SK-N-SH treated with all-trans-retinoic acid at 6 μM for 48 hours (cell line): ENCODE measurements at regions not wholly inside any gene's neighbourhood (a gene's known extent, or its start where the extent isn't known, plus 50 kb on each side); places are given as distances from the start of the nearest gene placed in this dataset.

Experiments
- ATAC-seq: fragments of 200-7000 bp; cut with Tn5 transposase; 3 replicates; pipeline ENCODE4 v1.9.1; 2020; ENCODE audit warnings: mild to moderate bottlenecking, moderate library complexity
- ARNTL ChIP-seq: fragments of 450-650 bp; formaldehyde crosslinking; IDR thresholded peaks from 2 replicates; pipeline ENCODE4 v1.5.0; 2020; ENCODE audit warnings: low read depth, mild to moderate bottlenecking, moderate library complexity, borderline replicate concordance
- BACH2 ChIP-seq: fragments of 250-450 bp; sonication (Bioruptor Pico); IDR thresholded peaks from 2 replicates; pipeline ENCODE4 v1.9.0; 2021; ENCODE audit warnings: mild to moderate bottlenecking, borderline replicate concordance
- ESRRG ChIP-seq: fragments of 250-450 bp; sonication (Bioruptor Pico); IDR thresholded peaks from 2 replicates; pipeline ENCODE4 v1.6.1; 2021; ENCODE audit warnings: mild to moderate bottlenecking
- GLIS3 ChIP-seq: fragments of 250-450 bp; sonication (Bioruptor Pico); IDR thresholded peaks from 2 replicates; pipeline ENCODE4 v1.5.0; 2020; ENCODE audit warnings: mild to moderate bottlenecking, moderate library complexity
- OSR1 ChIP-seq: fragments of 250-450 bp; sonication (Bioruptor Pico); IDR thresholded peaks from 2 replicates; pipeline ENCODE4 v1.8.0; 2022; ENCODE audit warnings: moderate library complexity, mild to moderate bottlenecking, inconsistent platforms
- POU6F1 ChIP-seq: fragments of 250-450 bp; sonication (Bioruptor Pico); IDR thresholded peaks from 2 replicates; pipeline ENCODE4 v1.8.0; 2021; ENCODE audit warnings: low read depth, mild to moderate bottlenecking, moderate library complexity, borderline replicate concordance
- RARB ChIP-seq: fragments of 250-450 bp; sonication (Bioruptor Pico); IDR thresholded peaks from 2 replicates; pipeline ENCODE4 v1.8.0; 2021; ENCODE audit warnings: mild to moderate bottlenecking, moderate library complexity
- SNAI2 ChIP-seq: fragments of 250-450 bp; sonication (Bioruptor Pico); IDR thresholded peaks from 2 replicates; pipeline ENCODE4 v1.5.0; 2020; ENCODE audit warnings: mild to moderate bottlenecking, moderate library complexity
- TCF4 ChIP-seq: fragments of 250-450 bp; sonication (Bioruptor Pico); IDR thresholded peaks from 2 replicates; pipeline ENCODE4 v1.8.0; 2021; ENCODE audit warnings: mild to moderate bottlenecking, moderate library complexity, borderline replicate concordance
- TOX ChIP-seq: fragments of 250-450 bp; sonication (Bioruptor Pico); IDR thresholded peaks from 2 replicates; pipeline ENCODE4 v1.8.0; 2021; ENCODE audit warnings: mild to moderate bottlenecking, moderate library complexity, borderline replicate concordance
- ZC3H10 ChIP-seq: fragments of 250-450 bp; sonication (Bioruptor Pico); IDR thresholded peaks from 2 replicates; pipeline ENCODE4 v1.5.1; 2021; ENCODE audit warnings: mild to moderate bottlenecking, moderate library complexity
- ZFP3 ChIP-seq: fragments of 250-450 bp; sonication (Bioruptor Pico); IDR thresholded peaks from 2 replicates; pipeline ENCODE4 v1.5.0; 2020; ENCODE audit warnings: mild to moderate bottlenecking, moderate library complexity
- ZFP30 ChIP-seq: fragments of 450-650 bp; formaldehyde crosslinking; IDR thresholded peaks from 2 replicates; pipeline ENCODE4 v1.5.0; 2022; ENCODE audit warnings: mild to moderate bottlenecking, moderate library complexity
- ZNF565 ChIP-seq: fragments of 450-650 bp; formaldehyde crosslinking; conservative IDR thresholded peaks from 2 replicates; pipeline ENCODE4 v1.5.0; 2020; ENCODE audit warnings: low read depth, mild to moderate bottlenecking, moderate library complexity
- ZNF8 ChIP-seq: fragments of 450-650 bp; formaldehyde crosslinking; IDR thresholded peaks from 2 replicates; pipeline ENCODE4 v1.5.0; 2020; ENCODE audit warnings: mild to moderate bottlenecking, moderate library complexity
- TF ChIP-seq, protein P1 (sequence below): fragments of 250-450 bp; sonication (Bioruptor Pico); IDR thresholded peaks from 2 replicates; pipeline ENCODE4 v1.5.1; 2021; ENCODE audit warnings: mild to moderate bottlenecking, moderate library complexity
- TF ChIP-seq, protein P2 (sequence below): fragments of 250-450 bp; sonication (Bioruptor Pico); IDR thresholded peaks from 2 replicates; pipeline ENCODE4 v1.8.0; 2020; ENCODE audit warnings: mild to moderate bottlenecking, moderate library complexity, borderline replicate concordance
- TF ChIP-seq, protein P3 (sequence below): fragments of 250-450 bp; sonication (Bioruptor Pico); IDR thresholded peaks from 2 replicates; pipeline ENCODE4 v1.5.0; 2020; ENCODE audit warnings: mild to moderate bottlenecking, moderate library complexity

GRCh38 chr7:21221130-21221529, 206.8 kb upstream of the SP4 start:
- TF ChIP-seq OSR1: no peak
- TF ChIP-seq, protein P1, sequence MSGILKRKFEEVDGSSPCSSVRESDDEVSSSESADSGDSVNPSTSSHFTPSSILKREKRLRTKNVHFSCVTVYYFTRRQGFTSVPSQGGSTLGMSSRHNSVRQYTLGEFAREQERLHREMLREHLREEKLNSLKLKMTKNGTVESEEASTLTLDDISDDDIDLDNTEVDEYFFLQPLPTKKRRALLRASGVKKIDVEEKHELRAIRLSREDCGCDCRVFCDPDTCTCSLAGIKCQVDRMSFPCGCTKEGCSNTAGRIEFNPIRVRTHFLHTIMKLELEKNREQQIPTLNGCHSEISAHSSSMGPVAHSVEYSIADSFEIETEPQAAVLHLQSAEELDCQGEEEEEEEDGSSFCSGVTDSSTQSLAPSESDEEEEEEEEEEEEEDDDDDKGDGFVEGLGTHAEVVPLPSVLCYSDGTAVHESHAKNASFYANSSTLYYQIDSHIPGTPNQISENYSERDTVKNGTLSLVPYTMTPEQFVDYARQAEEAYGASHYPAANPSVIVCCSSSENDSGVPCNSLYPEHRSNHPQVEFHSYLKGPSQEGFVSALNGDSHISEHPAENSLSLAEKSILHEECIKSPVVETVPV (CRISPR knock-in tag): no peak
- TF ChIP-seq ZFP3 (CRISPR knock-in tag): no peak
- TF ChIP-seq POU6F1: no peak
- no peak for TF ChIP-seq RARB
- TF ChIP-seq ESRRG (CRISPR knock-in tag): no peak
- no peak for ATAC-seq

DNA sequence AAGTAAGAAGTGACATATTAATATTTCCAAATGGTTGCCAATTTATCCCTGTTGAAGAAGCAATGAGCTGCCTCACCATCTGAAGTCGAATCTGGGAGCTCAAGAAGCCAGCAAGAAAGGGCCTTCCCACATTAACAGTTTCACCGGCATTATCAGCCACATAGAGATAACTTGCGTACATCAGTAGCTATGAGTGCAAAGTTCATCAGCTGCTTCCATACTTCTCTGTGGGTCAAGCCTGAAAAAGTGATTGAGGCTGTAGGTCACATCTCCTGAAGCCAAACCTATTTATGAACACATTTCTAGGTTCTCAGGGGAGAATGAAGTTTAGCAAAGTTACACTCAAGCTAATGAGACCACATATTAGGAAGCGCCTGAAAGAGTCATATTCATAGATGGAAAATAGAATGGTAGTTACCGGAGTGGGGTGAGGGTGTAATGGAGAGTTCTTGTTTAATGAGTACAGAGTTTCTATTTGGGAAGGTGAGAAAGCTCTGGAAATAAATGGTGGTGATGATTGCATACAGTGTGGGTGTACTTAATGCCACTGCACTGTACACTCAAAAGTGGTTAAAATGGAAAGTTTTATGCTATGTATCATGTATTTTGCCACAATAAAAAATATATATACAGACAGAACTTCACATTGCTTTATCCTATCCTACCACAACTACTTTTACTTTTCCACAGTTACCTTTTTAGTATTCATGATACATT, 189.3 kb upstream of the SP4 start:
- ATAC-seq: no peak
- TF ChIP-seq, protein P2, sequence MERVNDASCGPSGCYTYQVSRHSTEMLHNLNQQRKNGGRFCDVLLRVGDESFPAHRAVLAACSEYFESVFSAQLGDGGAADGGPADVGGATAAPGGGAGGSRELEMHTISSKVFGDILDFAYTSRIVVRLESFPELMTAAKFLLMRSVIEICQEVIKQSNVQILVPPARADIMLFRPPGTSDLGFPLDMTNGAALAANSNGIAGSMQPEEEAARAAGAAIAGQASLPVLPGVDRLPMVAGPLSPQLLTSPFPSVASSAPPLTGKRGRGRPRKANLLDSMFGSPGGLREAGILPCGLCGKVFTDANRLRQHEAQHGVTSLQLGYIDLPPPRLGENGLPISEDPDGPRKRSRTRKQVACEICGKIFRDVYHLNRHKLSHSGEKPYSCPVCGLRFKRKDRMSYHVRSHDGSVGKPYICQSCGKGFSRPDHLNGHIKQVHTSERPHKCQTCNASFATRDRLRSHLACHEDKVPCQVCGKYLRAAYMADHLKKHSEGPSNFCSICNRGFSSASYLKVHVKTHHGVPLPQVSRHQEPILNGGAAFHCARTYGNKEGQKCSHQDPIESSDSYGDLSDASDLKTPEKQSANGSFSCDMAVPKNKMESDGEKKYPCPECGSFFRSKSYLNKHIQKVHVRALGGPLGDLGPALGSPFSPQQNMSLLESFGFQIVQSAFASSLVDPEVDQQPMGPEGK (CRISPR knock-in tag): no peak
- no peak for TF ChIP-seq ZFP3 (CRISPR knock-in tag)
- TF ChIP-seq TCF4 (CRISPR knock-in tag): no peak
- TF ChIP-seq ARNTL (CRISPR knock-in tag): no peak
- TF ChIP-seq GLIS3 (CRISPR knock-in tag): no peak
- TF ChIP-seq ZC3H10 (CRISPR knock-in tag): no peak
- no peak for TF ChIP-seq ZNF565 (CRISPR knock-in tag)
- TF ChIP-seq, protein P3, sequence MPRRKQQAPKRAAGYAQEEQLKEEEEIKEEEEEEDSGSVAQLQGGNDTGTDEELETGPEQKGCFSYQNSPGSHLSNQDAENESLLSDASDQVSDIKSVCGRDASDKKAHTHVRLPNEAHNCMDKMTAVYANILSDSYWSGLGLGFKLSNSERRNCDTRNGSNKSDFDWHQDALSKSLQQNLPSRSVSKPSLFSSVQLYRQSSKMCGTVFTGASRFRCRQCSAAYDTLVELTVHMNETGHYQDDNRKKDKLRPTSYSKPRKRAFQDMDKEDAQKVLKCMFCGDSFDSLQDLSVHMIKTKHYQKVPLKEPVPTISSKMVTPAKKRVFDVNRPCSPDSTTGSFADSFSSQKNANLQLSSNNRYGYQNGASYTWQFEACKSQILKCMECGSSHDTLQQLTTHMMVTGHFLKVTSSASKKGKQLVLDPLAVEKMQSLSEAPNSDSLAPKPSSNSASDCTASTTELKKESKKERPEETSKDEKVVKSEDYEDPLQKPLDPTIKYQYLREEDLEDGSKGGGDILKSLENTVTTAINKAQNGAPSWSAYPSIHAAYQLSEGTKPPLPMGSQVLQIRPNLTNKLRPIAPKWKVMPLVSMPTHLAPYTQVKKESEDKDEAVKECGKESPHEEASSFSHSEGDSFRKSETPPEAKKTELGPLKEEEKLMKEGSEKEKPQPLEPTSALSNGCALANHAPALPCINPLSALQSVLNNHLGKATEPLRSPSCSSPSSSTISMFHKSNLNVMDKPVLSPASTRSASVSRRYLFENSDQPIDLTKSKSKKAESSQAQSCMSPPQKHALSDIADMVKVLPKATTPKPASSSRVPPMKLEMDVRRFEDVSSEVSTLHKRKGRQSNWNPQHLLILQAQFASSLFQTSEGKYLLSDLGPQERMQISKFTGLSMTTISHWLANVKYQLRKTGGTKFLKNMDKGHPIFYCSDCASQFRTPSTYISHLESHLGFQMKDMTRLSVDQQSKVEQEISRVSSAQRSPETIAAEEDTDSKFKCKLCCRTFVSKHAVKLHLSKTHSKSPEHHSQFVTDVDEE (CRISPR knock-in tag): no peak
- TF ChIP-seq OSR1: no peak
- no peak for TF ChIP-seq TOX
- TF ChIP-seq SNAI2 (CRISPR knock-in tag): no peak
- TF ChIP-seq BACH2 (CRISPR knock-in tag): no peak
- no peak for TF ChIP-seq ZNF8 (CRISPR knock-in tag)
- TF ChIP-seq, protein P1 (CRISPR knock-in tag): no peak

DNA sequence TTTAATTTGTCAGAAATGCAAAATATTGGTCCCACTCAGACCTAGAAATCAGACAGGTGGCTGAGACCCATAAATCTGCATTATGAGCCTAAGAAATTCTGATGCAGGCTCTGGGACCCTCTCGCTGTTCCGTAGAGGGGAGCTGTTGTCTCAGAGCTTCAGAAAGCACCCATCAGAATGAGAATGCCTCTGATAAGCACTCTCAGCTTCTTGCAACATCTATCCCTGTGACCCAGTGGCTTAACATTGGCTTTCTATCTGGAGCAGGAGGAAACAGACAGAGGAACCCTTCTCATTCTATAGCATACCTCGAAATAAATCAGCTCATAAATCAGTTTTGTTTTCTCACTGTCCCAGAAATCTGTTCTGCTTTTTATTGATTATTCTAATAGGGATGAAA, 184.6 kb upstream of the SP4 start:
- no peak for TF ChIP-seq SNAI2 (CRISPR knock-in tag)
- no peak for TF ChIP-seq ZC3H10 (CRISPR knock-in tag)
- TF ChIP-seq ZFP30 (CRISPR knock-in tag): no peak
- TF ChIP-seq, protein P2 (CRISPR knock-in tag): no peak
- TF ChIP-seq ZNF8 (CRISPR knock-in tag): no peak
- TF ChIP-seq TOX: no peak
- TF ChIP-seq ZFP3 (CRISPR knock-in tag): no peak
- TF ChIP-seq, all 23 proteins: peak for 0
- ATAC-seq: no peak
